OCI-LY7 (cell line): ENCODE measurements at regions not wholly inside any gene's neighbourhood (a gene's known extent, or its start where the extent isn't known, plus 50 kb on each side); places are given as distances from the start of the nearest gene placed in this dataset.

Source experiments
- EZH2phosphoT487 ChIP-seq: fragments of 200-600 bp; sonication (generic); IDR thresholded peaks from 2 replicates; pipeline ENCODE4 v1.6.1; 2018; ENCODE audit warnings: low read depth, borderline replicate concordance, mild to moderate bottlenecking, mixed run types, antibody characterized with exemption, low read length, moderate library complexity, mixed read lengths
- TF ChIP-seq, protein P1 (sequence below): fragments of 200-600 bp; sonication (generic); conservative IDR thresholded peaks from 2 replicates; pipeline ENCODE4 v1.5.1; 2014; ENCODE audit warnings: mild to moderate bottlenecking, antibody characterized with exemption, low read length, moderate library complexity, mixed read lengths

DNA sequence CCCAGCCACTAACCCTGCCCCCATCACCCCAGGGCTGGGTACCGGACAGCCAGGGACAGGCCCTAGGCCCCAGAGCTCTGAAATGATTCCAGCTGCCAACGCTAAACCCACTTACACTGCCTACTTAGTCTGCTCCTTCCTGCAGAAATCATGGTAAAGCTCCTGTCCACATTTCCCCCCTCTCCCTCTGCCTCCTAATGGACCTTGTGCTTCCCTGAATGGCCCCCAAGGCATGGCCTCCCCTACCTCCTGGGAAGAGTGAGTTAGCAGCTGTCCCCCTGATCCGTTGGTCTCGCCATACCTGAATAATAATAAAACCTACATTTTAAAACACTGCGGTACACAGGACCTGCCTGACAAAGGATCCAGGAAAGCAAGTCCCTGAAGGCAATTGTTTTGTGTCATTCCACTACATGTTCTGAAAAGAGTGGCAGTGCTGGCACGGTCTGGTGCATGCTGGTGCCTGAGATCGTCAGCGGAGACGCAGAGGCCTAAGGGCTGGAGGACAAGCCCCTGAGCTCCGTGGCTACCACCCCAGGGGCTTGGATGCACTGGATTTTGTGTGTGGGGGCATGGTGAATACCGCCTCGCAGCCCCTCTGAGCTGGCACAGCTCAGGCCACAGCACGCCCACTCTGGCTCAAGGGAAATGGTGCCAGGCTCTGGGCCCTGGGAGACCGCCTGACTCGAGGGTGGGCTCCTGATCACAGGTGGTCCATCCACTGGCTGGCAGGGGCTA is 186.3 kb downstream of the CTTN start:
- TF ChIP-seq, protein P1, sequence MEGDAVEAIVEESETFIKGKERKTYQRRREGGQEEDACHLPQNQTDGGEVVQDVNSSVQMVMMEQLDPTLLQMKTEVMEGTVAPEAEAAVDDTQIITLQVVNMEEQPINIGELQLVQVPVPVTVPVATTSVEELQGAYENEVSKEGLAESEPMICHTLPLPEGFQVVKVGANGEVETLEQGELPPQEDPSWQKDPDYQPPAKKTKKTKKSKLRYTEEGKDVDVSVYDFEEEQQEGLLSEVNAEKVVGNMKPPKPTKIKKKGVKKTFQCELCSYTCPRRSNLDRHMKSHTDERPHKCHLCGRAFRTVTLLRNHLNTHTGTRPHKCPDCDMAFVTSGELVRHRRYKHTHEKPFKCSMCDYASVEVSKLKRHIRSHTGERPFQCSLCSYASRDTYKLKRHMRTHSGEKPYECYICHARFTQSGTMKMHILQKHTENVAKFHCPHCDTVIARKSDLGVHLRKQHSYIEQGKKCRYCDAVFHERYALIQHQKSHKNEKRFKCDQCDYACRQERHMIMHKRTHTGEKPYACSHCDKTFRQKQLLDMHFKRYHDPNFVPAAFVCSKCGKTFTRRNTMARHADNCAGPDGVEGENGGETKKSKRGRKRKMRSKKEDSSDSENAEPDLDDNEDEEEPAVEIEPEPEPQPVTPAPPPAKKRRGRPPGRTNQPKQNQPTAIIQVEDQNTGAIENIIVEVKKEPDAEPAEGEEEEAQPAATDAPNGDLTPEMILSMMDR, result no peak
- no peak for TF ChIP-seq EZH2phosphoT487
